Dedifferentiated amniotic fluid mesenchymal stem cell (primary cell): ENCODE measurements at regions not wholly inside any gene's neighbourhood (a gene's known extent, or its start where the extent isn't known, plus 50 kb on each side); places are given as distances from the start of the nearest gene placed in this dataset.
A peak's percentile ranks its signal among the peaks of the same experiment; 100 is the strongest.

Source experiments
- DNase-seq: peaks from one replicate; pipeline ENCODE4 v3.0.0-alpha.2; 2016; ENCODE audit errors: extremely low spot score

DNA sequence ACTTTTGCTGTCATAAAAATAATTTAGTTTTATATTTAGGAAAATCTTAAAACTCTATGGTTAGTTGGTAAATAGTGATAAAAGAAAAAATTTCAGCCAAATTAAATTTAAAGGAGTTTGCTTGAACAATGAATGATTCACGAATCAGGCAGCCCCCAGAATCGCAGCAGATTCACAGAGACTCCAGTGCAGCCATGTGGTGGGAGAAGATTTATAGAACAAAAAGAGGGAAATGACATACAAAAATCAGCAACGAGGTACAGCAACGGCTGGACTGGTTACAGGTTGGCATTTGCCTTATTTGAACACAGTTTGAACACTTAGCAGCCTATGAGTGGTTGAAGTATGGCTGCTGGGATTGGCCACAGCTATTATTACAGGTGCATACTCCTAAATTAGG, 96.4 kb upstream of the MYCBP2 start:
- no peak for DNase-seq

DNA sequence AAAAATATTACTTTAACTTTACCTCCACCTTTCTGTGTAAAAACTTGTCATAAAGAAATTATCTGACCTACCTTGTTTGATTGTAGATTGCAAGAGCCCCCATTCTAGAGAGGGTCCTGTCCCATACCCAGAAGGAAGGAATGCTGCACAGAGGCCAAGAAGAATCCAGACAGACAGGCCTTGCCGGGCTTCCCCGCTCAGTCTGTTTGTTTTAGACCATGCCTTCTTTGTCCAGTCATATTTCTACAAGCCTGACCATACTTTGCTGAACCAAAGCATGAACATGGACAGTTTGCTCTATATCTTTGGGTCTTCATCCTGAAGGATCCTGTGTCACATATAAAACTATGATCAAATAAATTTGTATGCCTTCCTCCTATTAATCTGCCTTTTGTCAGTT, 95.8 kb upstream of the MYCBP2 start:
- DNase-seq = no peak

DNA sequence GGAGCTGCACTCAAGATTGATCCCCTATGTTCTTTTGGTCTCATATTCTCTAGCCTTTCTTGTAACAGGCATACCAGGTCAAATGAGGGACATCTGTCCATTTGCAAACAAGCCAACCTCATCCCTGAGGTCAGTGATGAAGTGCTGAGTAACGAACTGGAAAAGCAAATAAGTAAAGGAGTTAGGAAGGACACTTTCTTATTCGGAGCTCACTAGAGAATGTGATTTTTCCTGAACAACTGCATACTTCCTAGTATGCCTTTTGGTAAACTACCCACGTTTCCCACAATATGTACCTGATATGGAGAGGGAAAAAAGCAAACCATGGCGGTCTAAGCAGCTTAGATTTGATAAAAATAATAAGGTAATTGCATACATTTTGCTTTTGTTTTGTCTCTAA, 91.0 kb upstream of the MYCBP2 start:
- DNase-seq = no peak

DNA sequence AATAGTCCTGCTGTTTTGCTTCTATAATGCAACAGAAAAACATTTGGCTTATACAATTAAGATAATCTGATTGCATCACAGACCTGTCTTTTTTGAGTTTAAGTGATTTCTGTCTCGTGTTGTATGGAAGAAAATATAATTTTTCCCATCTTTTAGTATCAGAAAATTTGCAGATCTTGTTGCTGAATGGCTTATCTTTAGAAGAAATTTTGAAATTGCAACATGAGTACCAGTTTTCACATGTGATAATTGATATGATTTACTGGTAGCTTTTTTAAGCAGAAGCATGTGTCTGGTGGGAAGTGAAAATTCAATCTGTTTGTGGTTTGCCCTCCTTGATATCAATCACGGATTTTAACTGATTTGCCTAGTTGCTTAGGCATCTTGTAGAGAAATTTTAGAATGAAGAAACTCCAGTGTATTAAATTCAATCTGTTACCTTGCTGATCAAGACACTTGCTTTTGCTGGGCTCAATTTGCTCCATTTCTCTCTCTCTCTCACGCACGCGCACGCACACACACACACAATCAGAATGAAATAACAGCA, 89.8 kb upstream of the MYCBP2 start:
- DNase-seq = no peak

DNA sequence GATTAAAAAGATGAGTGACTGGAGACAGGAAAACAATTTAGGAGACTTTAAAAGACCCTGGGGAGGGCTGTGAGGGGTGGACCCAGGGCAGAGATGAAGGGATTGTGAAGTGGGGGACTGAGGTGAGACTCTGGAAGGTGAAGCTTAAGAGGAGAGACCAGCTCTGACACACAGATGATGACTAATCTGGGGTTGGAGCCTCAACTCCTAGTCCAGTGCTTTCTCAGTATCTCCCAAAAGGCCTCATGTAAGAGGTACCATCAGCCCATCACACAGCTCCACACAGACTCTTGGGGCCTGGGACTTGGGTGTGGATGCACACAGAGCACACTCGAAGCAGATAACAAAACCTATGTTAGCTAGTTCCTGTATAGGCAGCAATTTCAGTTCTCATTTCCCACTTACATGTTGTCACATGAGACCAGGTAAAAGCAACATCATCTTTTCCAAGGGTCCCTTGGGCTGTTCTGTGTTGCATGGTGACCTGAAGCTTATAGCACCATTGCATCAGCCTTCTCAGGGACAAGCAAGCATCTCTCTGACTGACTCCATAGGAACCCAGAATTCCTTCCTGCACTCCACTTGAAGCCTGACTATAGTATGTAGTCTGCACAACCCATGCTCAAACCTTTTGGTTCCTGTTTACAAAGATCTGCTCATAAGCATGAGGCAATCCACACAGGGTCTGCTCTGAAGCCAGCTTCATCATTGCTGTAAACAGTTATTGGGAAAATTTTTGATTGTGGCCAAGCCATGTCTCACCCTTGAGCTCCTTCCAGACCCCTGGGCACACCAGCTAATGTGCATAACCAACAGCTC, 88.6 kb upstream of the MYCBP2 start:
- DNase-seq = no peak

DNA sequence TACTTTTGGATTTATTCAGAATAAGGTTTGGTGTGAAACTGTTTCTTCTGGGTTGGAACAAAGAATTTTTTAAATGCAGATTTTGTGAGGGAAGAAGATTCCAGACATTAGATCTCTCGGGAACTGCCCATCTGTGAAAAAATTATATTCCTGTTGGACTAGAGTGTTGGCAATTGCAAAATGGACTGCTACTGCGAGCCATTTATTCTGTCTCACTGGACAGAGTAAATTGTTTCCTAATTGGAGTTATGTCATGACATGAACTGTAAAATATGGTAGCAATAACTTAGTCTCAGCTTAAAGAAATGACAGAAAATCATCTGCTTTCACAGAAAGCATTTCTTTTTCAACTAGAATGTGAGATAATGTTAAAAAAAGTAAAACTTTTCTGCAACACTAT, 86.0 kb upstream of the MYCBP2 start:
- DNase-seq = no peak

DNA sequence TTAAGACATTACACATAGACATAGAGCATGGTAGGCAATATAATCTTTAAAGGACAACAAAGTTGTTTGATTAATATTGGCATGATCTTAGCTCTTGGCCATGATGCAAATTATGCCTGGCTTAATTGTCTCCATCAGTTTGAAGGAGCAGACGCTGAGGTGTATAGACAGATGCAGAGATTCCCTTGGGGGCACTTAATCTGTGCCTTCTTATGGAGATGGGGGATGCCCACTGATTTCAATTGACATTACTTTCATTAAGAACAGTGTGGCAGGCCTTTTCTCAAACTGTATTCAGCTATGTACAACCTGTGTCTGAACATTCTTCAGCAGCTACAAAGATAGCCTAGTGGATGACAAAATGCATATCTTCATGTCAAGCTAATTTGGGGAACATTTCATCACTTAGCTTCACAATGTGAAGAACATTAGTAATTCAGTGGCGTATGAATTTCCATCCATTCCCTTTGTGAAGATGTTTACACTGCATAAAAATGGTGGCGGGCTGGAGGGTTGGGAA, 85.3 kb upstream of the MYCBP2 start:
- no peak for DNase-seq

DNA sequence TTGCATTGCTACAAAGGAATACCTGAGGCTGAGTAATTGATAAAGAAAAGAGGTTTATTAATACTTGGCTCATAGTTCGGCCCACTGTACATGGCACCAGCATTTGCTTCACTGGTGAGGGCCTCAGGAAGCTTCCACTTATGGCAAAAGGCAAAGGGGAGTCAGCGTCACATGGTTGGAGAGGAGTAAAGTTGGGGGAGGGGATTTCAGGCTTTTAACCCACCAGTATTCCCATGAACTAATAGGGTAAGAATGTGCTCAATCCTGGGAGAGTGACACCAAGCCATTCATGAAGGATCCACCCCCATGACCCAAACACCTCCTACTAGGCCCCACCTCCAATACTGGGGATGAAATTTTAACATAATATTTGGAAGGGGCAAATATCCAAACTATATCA, 82.5 kb upstream of the MYCBP2 start:
- no peak for DNase-seq

DNA sequence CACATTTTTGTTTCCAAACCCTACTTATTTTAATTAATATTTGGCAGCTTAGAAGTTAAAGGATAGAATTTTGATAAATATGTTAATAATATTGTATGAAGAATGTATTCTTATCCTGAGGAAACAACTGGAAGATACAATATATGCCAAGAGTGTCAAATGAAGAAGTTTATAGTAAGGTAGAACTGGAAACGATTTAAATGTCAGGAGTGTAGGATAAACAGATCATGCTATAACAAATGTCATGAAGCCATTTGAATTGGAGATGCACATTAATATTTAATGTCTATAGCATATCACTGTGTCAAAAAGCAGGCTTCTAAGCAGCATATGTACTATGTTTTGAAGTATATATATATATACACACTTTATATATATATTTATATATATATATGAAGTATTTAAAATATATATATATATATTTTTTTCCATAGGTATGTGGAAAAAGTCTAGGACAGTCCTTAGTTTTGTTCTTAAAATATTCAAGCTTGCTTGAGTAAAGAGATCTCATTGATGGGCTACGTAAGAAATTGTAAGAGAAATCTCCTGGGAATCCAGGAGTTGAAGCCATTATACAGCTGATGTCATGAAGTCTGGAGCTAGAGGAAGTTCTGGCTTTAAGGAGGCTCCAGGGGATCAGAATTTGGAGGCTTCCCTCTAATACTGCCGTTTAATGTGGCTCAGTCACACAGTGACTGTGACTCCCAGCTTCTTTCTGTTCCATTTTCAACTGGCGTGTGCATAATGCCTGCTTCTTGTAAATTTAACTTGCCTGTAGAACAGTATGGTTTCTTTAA, 79.9 kb upstream of the MYCBP2 start:
- no peak for DNase-seq

DNA sequence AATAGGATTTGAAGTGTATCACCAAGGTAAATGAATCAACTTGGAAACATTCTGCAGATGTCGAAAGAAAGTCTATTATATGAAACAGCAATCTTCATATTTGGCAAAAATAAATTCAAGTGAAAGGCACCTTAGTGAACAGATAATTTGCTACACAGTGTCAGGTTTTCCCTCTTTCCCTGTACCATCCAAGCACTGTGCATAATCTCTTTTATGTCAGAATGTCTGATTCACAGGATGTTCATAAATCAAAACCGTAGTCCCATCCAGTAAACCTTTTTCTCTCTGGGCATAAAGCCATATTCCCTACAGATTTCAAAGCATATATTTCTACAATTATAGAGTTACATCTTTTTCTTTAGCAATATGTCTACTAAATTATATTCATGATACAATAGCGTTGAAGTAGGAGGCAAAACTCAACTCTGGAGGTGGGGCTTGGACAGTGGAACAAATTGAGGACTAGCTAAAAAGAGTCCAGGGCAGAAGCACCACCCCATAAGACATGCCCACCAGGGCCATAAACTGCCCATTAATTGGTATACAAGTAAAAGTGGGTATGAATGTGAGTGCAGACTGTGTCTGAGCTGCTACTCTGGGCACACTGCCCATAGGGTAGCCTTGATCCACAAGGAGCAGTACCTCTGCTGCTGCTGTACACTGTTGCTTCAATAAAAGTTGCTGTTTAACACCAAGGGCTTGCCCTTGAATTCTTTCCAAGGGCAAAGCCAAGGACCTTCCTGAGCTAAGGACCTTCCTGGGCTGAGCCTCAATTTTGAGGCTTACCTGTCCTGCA, 72.1 kb upstream of the MYCBP2 start:
- DNase-seq = no peak

DNA sequence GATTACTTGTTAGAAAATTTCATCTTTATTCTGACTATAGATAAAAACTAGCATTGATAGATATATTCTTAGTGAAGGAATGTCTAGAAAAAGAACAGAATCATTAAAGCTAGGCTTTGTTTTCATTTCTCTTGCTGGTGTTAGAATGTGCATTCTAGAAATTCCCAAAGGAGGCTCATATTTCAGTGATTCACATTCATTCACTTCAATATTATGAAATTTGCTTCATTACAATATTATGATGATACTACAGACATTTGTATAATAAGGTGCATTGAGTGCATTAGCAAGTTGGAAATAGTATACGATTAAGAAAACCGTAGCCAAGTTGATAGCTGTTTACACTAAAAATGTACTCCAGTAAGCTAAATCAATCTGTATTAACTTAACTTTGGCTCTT, 70.7 kb upstream of the MYCBP2 start:
- no peak for DNase-seq

DNA sequence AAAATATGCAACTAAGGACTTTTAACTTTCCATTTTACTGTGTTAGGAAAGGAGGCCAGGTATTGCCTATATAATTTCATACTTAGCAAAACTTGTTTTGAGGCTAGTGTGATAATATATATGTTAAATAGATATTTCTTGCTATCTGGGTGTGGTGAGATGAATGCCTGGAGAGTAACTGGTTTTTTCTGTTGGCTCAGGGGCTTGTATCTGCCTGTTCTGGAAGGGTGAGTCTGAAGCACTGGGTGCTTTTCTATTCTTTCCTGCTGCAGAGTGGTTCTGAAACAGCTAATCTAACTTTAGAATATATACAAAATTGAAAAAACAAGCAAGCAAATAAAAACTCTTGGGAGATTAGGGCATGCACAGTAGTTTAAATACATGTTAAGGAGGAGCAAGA, 64.6 kb upstream of the MYCBP2 start:
- no peak for DNase-seq

DNA sequence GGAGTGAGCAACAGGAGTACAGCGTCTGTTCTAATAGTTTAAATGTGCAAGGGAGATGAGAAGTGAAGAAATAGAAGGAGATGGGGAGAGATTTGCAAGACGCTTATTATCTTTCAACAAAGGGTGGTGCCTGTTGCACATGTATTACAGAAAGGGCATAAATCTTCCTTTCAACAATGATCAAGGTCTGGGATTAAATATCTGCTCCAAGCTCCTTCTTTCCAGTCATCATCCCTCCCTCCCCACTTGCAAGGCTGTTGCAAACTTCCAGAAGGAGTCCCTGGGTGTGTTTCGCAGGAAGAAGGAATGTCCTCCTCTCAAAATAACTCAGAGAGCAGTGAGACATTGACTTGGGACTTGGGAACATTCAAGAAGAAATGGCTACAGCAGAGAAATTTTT, 63.5 kb upstream of the MYCBP2 start:
- DNase-seq = no peak

DNA sequence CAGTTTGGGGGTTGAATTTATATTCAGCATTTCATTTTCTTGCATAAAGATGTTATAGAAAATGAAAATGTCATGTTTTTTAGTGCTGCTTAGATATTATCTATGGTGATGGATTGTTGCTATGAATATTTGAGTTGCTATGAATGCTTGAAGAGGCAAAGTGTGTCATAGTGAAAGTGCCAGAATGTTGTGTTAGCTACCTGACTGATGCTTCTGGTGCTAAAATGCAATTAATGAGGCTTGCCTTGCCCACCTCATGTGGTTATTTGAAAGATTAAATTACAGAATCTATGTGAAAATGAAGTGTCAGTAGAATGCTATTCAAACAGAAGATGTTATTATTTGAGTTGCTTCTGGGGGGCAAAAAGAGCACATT, 62.7 kb upstream of the MYCBP2 start:
- DNase-seq = no peak

DNA sequence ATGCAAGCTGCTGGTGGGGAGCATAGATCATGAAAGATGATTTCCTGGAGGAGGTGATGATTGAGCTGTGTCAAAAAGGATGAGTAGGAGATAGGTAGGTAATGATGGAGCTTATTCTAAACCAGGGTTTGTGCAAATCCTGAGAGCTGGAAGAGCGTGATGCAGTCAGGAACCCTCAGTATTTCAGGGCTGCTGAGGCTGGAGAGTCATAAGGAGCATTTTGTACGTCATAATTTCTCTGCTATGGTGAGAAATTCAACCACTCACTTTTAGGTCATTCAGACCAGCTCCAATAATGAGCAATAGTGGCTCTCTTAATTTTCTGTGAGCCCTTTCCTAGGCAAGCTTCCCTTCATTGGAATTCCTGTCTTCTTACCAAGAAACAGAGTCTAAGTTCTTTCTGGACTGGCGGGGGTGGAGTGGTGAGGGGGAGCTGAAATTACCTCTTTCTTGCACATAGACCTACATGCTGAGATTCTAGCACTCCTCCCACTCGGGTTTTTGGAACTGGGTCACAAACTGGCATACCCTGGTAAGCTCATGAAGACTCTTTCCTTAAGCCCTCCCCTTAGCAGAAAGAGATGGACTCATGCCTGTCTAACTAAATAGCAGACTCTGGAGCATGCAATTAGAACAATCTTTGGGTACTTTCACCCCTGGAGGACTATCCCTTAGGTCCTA, 62.2 kb upstream of the MYCBP2 start:
- no peak for DNase-seq

DNA sequence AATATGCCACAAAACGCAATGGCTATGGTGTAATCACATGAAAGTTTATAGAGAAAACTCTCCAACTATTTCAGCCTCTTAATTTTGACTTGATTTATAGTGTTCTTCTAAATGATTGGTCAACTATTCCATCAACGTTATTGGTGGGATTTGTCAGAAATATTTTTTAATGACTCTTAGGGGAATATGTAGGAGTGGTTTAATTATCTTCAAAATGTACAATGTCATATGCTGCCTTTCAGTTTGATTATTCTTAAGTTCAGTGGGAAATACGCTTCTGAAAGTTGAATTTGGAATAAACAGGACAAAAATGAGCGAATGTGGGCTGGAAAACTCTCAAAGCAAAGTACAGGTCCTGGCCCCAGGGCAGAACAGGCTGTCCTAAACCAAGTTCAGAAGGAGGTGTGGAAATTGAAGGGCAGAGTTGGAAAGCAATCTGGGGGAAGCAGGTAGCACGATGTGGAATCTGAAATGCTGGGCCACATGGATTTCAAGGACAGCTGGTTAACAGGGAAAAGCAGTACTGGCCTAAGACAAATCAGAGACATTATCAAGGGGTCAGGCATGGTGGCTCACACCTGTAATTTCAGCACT, 60.8 kb upstream of the MYCBP2 start:
- DNase-seq = no peak

DNA sequence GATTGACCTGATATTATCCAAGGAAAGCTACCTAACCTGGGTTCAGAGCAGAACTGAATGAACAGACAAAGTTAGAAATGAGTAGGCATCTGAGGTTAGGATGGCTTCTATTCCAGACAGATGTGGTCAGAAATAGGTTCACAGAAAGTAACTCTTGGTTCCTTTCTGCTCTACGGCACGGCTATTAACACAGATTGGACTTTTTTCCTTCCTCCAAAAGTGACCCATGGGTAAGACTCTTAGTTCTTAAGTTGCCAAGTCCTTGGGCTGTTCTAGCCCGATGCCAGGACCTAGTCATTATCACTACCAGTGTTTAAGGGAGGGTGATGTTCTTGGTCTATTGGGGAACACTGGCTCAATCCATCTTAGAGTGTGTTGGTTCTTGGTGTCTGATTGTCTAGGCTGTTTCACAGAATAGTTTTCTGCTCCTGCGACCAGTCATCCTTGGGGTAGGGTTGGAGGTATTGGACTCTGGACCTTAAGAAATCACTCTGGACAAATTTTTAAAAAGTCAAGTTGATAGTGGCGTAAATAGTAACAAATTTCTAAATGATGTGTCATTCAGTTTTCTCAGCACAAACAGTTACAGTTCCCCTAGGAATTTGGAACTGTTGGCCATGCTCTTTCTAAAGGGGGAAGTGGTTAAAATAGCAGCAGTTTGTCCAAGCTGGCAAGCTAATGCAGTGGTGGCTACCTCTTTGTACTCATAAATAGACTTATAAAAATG, 60.1 kb upstream of the MYCBP2 start:
- peak; percentile 45 for DNase-seq

DNA sequence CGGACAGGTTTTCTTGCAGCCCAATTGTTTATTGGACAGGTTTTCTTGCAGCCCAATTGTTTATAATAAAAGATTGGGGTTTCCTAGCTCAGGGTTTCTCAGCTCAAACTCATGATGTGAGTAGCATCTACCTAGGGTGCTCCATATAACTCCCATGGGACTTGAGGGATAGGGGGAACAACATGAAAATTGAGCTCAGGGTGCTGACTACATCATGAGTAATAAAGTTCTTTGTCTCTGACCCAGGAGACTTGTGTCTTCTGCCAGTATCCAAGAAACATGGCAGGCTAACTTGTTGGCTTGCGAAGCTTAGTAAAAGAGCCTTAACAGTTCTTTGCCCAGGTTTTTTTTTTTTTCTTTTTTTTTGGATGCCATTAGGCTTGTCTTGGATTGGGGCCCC, 59.2 kb upstream of the MYCBP2 start:
- DNase-seq = no peak

DNA sequence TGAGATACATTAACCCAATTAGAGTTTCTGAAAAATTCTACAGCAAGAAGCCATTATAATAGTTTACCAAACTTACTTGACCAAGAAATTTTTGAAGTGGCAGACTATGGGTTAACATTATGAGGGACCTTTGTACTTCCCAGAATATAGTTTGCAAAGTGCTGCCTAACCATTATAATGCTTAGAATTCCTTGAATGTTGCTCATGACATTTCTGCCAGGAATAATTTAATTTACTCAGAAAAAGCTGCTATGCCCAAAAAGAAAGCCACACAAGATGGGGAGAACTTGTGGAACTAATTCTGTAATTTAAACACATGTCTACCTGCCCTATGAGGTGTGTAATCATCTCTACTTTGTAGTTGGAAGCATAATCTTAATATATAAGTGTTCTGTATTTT, 58.1 kb upstream of the MYCBP2 start:
- peak; percentile 32 for DNase-seq

DNA sequence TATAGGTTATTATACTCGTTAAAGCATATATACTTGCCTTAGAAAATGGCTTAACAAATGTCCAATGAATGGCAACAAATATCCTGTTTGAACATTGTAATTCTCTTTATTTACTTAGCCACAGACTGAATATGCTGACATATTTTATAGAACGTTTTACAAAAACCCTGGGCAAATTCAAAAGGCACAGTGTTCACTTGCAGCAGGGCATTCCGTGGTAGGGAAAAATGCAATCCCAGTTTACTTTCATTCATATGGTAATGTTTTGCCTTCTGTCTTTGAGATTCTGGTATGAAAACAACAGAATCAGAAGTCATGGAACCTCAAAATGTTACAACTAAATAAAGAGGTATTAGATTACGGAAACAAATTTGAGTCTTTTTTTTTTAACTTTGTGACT, 56.2 kb upstream of the MYCBP2 start:
- DNase-seq = no peak
